Psoas muscle (tissue), 7 donors: ENCODE measurements at regions not wholly inside any gene's neighbourhood (a gene's known extent, or its start where the extent isn't known, plus 50 kb on each side); places are given as distances from the start of the nearest gene placed in this dataset.
"Not testable (repeated sequence)": the region's sequence is repeated elsewhere in the genome, so short reads cannot be mapped to it uniquely, and the experiment has no call there.

Experiments
- ATAC-seq, 4 donors: fragments of 200-7000 bp; cut with Tn5 transposase; one replicate each; pipeline ENCODE4 v1.9.1; 2020; ENCODE audit warnings: moderate library complexity in 3 of 4, mild to moderate bottlenecking in 2 of 4
- DNase-seq, 2 donors: peaks; one replicate each; pipeline ENCODE4 v3.0.0-alpha.2; 2020
- H3K27ac ChIP-seq: fragments of 200-600 bp; one replicate; pipeline ENCODE4 v1.8.0; 2022
- H3K27me3 ChIP-seq, 3 donors: fragments of 200-600 bp in 1 of 3; one replicate each; pipeline versions ENCODE4 v1.6.1 to v1.8.0; 2013 to 2022; ENCODE audit warnings: low read length in 2 of 3, mild to moderate bottlenecking in 2 of 3, moderate library complexity in 1 of 3; ENCODE audit not compliant: insufficient read depth in 3 of 3
- H3K36me3 ChIP-seq, 2 donors: fragments of 200-600 bp in 1 of 2; one replicate each; pipeline versions ENCODE4 v1.6.1 to v1.8.0; 2013 to 2022; ENCODE audit warnings: low read depth in 1 of 2, mild to moderate bottlenecking in 1 of 2, moderate library complexity in 1 of 2; ENCODE audit not compliant: insufficient read depth in 1 of 2
- H3K4me1 ChIP-seq: fragments of 200-600 bp; one replicate; pipeline ENCODE4 v1.8.0; 2022
- H3K4me3 ChIP-seq: fragments of 200-600 bp; one replicate; pipeline ENCODE4 v1.8.0; 2022; ENCODE audit warnings: mild to moderate bottlenecking
- H3K9me3 ChIP-seq: fragments of 200-600 bp; one replicate; pipeline ENCODE4 v1.8.0; 2022
- WGBS, 3 donors: extraction: QIAGEN DNeasy Blood & Tissue Kit; methylation state at CpG; one replicate each; pipeline versions ENCODE4 v1.1.6 to v1.1.7; 2013; 5-methylcytosine and 5-hydroxymethylcytosine counted together
- intact Hi-C, 2 donors: fragments of 100-400 bp; cut with DNase I; formaldehyde crosslinking; loops; one replicate each; pipeline versions ENCODE4 v1.11.0 to v1.14.2; 2022
- TF ChIP-seq, protein P1 (sequence below): fragments of 200-600 bp; IDR thresholded peaks from one replicate; pipeline ENCODE4 v1.8.0; 2022; ENCODE audit warnings: antibody characterized with exemption
- donor health status: healthy with polysubstance abuse.
- donor health status: DM: no; HTN: no; CAD: no; lungs with moderate emphysema.
- donor health status: Bipolar disorder and iron deficiency.
- donor health status: healthy.
- donor health status: DM: yes; HTN: yes; CAD: no.
- donor health status: DM: no; HTN: no; CAD: no.
- donor health status: DM: yes; HTN: yes; CAD: no.

DNA sequence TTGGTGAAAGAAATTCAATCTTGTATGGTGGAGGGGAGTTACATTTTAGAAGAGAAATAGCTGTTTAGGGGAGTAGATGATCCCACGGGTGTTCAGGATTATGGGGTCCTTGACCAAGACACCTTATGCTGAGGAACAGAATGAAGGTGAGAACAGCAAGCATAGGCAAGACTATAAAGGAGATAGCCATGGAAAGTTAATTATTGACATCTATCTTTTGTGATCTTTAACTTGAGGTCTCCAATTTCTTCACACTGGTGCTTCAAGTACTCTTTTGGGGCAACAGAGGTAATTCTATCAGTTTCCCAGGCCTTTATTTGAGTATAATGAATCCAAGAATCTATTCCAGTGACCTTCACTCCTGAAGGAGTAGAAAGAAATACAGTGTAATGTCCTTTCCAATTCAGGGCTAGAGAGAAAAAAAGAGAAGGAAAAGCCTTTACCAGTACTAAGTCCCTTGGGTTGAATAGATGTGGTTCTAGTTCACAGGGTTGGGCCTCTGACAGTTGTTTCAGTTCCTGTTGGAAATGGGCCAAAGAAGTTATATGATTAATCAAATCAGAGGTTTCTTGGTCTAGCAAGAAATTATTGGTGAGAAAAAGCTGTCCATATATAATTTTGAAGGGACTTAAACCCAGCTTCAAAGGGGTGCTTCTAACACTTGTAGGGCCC, 2104.1 kb upstream of the ACO1 start:
- intact Hi-C loops, result no loop called here
- Histone ChIP-seq H3K36me3 (no peaks in the 10 kb centered on the region), H3K4me1 (no peaks in the 10 kb centered on the region), H3K9me3 (no peaks in the 10 kb centered on the region), H3K4me3 (no peak overlapping the region), H3K27ac (no peak overlapping the region), H3K27me3 (no peaks in the 10 kb centered on the region)
- DNase-seq, result no peak
- WGBS, 3 donors, result 89 to 100% (median 91%) methylated on average over 1 of the region's 1 CpG
- ATAC-seq, result no peak
- TF ChIP-seq, protein P1, sequence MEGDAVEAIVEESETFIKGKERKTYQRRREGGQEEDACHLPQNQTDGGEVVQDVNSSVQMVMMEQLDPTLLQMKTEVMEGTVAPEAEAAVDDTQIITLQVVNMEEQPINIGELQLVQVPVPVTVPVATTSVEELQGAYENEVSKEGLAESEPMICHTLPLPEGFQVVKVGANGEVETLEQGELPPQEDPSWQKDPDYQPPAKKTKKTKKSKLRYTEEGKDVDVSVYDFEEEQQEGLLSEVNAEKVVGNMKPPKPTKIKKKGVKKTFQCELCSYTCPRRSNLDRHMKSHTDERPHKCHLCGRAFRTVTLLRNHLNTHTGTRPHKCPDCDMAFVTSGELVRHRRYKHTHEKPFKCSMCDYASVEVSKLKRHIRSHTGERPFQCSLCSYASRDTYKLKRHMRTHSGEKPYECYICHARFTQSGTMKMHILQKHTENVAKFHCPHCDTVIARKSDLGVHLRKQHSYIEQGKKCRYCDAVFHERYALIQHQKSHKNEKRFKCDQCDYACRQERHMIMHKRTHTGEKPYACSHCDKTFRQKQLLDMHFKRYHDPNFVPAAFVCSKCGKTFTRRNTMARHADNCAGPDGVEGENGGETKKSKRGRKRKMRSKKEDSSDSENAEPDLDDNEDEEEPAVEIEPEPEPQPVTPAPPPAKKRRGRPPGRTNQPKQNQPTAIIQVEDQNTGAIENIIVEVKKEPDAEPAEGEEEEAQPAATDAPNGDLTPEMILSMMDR, result no peak

- Histone ChIP-seq H3K9me3 (no peaks in the 10 kb centered on the region), H3K27ac (no peak overlapping the region), H3K4me3 (no peak overlapping the region), H3K4me1 (no peaks in the 10 kb centered on the region), H3K36me3 (no peaks in the 10 kb centered on the region), H3K27me3 (no peaks in the 10 kb centered on the region)
- ATAC-seq (no peak), DNase-seq (no peak)
- TF ChIP-seq, protein P1, result no peak
- intact Hi-C loops, result no loop called here
- 66 to 72% (median 71%) methylated on average over 2 of the region's 2 CpGs for WGBS, 3 donors
These were observed 2095.0 kb upstream of the ACO1 start for GRCh38 chr9:30289435-30289834.

DNA sequence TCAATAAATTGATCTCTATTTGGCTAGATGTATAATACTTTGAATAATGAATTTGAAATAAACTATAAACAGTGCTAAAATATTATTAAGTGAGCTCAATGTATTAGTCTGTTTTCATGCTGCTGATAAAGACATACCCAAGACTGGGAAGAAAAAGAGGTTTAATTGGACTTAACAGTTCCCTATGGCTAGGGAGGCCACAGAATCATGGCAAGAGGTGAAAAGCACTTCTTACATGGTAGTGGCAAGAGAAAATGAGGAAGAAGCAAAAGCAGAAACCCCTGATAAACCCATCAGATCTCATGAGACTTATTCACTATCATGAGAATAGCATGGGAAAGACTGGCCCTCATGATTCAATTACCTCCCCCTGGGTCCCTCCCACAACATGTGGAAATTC, 2092.4 kb upstream of the ACO1 start:
- ATAC-seq, H3K4me3 ChIP-seq, H3K27ac ChIP-seq, H3K9me3 ChIP-seq, H3K36me3 ChIP-seq, DNase-seq, H3K4me1 ChIP-seq, H3K27me3 ChIP-seq, intact Hi-C loops: not testable (repeated sequence)

GRCh38 chr9:30293231-30293630, 2091.2 kb upstream of the ACO1 start:
- Histone ChIP-seq H3K36me3 (no peaks in the 10 kb centered on the region), H3K4me1 (no peaks in the 10 kb centered on the region), H3K9me3 (no peaks in the 10 kb centered on the region), H3K4me3 (no peak overlapping the region), H3K27me3 (no peaks in the 10 kb centered on the region), H3K27ac (no peak overlapping the region)
- TF ChIP-seq, protein P1, result no peak
- no peak for ATAC-seq
- intact Hi-C loops, result no loop called here
- 50 to 74% (median 63%) methylated on average over 1 of the region's 1 CpG for WGBS, 3 donors
- DNase-seq, result no peak

DNA sequence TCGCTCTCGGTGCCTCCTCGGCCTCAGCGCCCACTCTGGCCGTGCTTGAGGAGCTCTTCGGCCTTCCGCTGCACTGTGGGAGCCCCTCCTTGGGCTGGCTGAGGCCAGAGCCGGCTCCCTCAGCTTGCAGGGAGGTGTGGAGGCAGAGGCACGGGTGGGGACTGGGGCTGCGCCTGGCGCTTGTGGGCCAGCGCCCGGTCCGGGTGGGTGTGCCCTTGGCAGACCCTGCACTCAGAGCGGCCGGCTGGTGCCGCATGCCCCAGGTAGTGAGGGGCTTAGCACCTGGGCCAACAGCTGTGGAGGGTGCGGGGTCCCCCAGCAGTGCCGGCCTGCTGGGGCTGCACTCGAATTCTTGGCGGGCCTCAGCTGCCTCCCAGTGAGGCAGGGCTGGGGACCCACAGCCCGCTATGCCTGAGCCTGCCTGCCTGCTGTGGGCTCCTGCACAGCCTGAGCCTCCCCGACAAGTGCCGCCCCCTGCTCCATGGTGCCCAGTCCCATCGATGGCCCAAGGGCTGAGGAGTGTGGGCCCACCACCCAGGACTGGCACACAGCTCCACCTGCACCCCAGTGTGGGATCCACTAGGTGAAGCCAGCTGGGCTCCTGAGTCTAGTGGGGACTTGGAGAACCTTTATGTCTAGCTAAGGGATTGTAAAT, 2085.2 kb upstream of the ACO1 start:
- Histone ChIP-seq H3K36me3 (no peaks in the 10 kb centered on the region), H3K4me1 (no peaks in the 10 kb centered on the region), H3K4me3 (no peak overlapping the region), H3K9me3 (no peaks in the 10 kb centered on the region), H3K27me3 (no peaks in the 10 kb centered on the region), H3K27ac (no peak overlapping the region)
- TF ChIP-seq, protein P1, result no peak
- ATAC-seq (no peak), DNase-seq (no peak)
- 95 to 97% (median 96%) methylated on average over 25 of the region's 25 CpGs for WGBS, 3 donors
- intact Hi-C loops, result no loop called here
